Tibial nerve (tissue), 4 donors: ENCODE measurements at regions not wholly inside any gene's neighbourhood (a gene's known extent, or its start where the extent isn't known, plus 50 kb on each side); places are given as distances from the start of the nearest gene placed in this dataset.

ENCODE experiments used
- DNase-seq, 2 donors: peaks; one replicate each; pipeline ENCODE4 v3.0.0-alpha.2; 2019; ENCODE audit warnings: low spot score in 2 of 2
- H3K27ac ChIP-seq, 4 donors: fragments of 200-600 bp; sonication (generic) in 3 of 4; one replicate each; pipeline ENCODE4 v1.5.1; 2017 to 2019; ENCODE audit warnings: mild to moderate bottlenecking in 1 of 4
- H3K27me3 ChIP-seq, 2 donors: fragments of 200-600 bp; sonication (generic) in 1 of 2; one replicate each; pipeline versions ENCODE4 v1.5.1 to v1.6.0; 2017 to 2019
- H3K36me3 ChIP-seq, 3 donors: fragments of 200-600 bp; sonication (generic); one replicate each; pipeline ENCODE4 v1.5.1; 2018 to 2019
- H3K4me1 ChIP-seq, 4 donors: fragments of 200-600 bp; sonication (generic) in 3 of 4; one replicate each; pipeline ENCODE4 v1.5.1; 2017 to 2019
- H3K4me3 ChIP-seq, 4 donors: fragments of 200-600 bp; sonication (generic) in 3 of 4; one replicate each; pipeline ENCODE4 v1.5.1; 2017 to 2019; ENCODE audit warnings: mild to moderate bottlenecking in 1 of 4, moderate library complexity in 1 of 4
- H3K9me3 ChIP-seq, 4 donors: fragments of 200-600 bp; sonication (generic) in 3 of 4; one replicate each; pipeline ENCODE4 v1.5.1; 2017 to 2019
- CTCF ChIP-seq, 5 experiments: fragments of 200-600 bp in 3 of 5; fragments of 450-650 bp in 2 of 5; sonication (generic) in 3 of 5; IDR thresholded peaks; one replicate each; pipeline ENCODE4 v1.5.1; 2016 to 2019; ENCODE audit warnings: antibody characterized with exemption in 5 of 5, mild to moderate bottlenecking in 3 of 5, moderate library complexity in 2 of 5
- EP300 ChIP-seq, 2 donors: sonication (generic); formaldehyde crosslinking; IDR thresholded peaks; one replicate each; pipeline ENCODE4 v1.6.1; 2017; ENCODE audit warnings: antibody characterized with exemption in 2 of 2, mild to moderate bottlenecking in 1 of 2
- POLR2A ChIP-seq, 2 donors: fragments of 450-650 bp; IDR thresholded peaks; one replicate each; pipeline ENCODE4 v1.6.1; 2017; ENCODE audit warnings: antibody characterized with exemption in 2 of 2, mild to moderate bottlenecking in 2 of 2, moderate library complexity in 2 of 2
- WGBS, 2 donors: methylation state at CpG; one replicate each; pipeline ENCODE4 v1.1.5; 2018; 5-methylcytosine and 5-hydroxymethylcytosine counted together

GRCh38 chr5:165231821-165232508 lies 1726.5 kb downstream of the MAT2B start:
- H3K36me3 ChIP-seq: no peaks in the 10 kb centered on the region
- no peaks in the 10 kb centered on the region for H3K4me1 ChIP-seq
- no peak overlapping the region for H3K27ac ChIP-seq
- TF ChIP-seq POLR2A (IDR thresholded peaks at IDR 0.05): no peak
- TF ChIP-seq EP300 (IDR thresholded peaks at IDR 0.05): no peak
- TF ChIP-seq CTCF (IDR thresholded peaks at IDR 0.05): no peak
- no peaks in the 10 kb centered on the region for H3K9me3 ChIP-seq
- no peak overlapping the region for H3K4me3 ChIP-seq
- no peaks in the 10 kb centered on the region for H3K27me3 ChIP-seq
- no peak for DNase-seq
- 57 to 60% methylated on average over 2 of the region's 2 CpGs for WGBS, 2 donors

GRCh38 chr5:165232509-165233028 lies 1727.2 kb downstream of the MAT2B start:
- Histone ChIP-seq H3K9me3 (no peaks in the 10 kb centered on the region), H3K27me3 (no peaks in the 10 kb centered on the region), H3K4me3 (no peak overlapping the region), H3K4me1 (no peaks in the 10 kb centered on the region), H3K36me3 (no peaks in the 10 kb centered on the region), H3K27ac (no peak overlapping the region)
- DNase-seq: no peak
- WGBS, 2 donors: 22 to 28% methylated on average over 4 of the region's 4 CpGs
- TF ChIP-seq EP300 (IDR thresholded peaks at IDR 0.05) (no peak), POLR2A (IDR thresholded peaks at IDR 0.05) (no peak), CTCF (IDR thresholded peaks at IDR 0.05) (no peak)

GRCh38 chr5:165241811-165242210 lies 1736.4 kb downstream of the MAT2B start:
- Histone ChIP-seq H3K9me3 (no peaks in the 10 kb centered on the region), H3K4me1 (no peaks in the 10 kb centered on the region), H3K4me3 (no peak overlapping the region), H3K27me3 (no peaks in the 10 kb centered on the region), H3K27ac (no peak overlapping the region), H3K36me3 (no peaks in the 10 kb centered on the region)
- WGBS, 2 donors: 82 to 92% methylated on average over 1 of the region's 1 CpG
- TF ChIP-seq EP300 (IDR thresholded peaks at IDR 0.05) (no peak), POLR2A (IDR thresholded peaks at IDR 0.05) (no peak), CTCF (IDR thresholded peaks at IDR 0.05) (no peak)
- DNase-seq: no peak

GRCh38 chr5:165242646-165243045 lies 1737.2 kb downstream of the MAT2B start:
- H3K4me1 ChIP-seq: no peaks in the 10 kb centered on the region
- no peaks in the 10 kb centered on the region for H3K36me3 ChIP-seq
- H3K9me3 ChIP-seq: no peaks in the 10 kb centered on the region
- TF ChIP-seq EP300 (IDR thresholded peaks at IDR 0.05) (no peak), CTCF (IDR thresholded peaks at IDR 0.05) (no peak), POLR2A (IDR thresholded peaks at IDR 0.05) (no peak)
- no peak overlapping the region for H3K4me3 ChIP-seq
- H3K27ac ChIP-seq: no peak overlapping the region
- WGBS, 2 donors: 35 to 36% methylated on average over 2 of the region's 2 CpGs
- no peaks in the 10 kb centered on the region for H3K27me3 ChIP-seq
- DNase-seq: no peak

- Histone ChIP-seq H3K4me1 (no peaks in the 10 kb centered on the region), H3K27ac (no peak overlapping the region), H3K36me3 (no peaks in the 10 kb centered on the region), H3K27me3 (no peaks in the 10 kb centered on the region), H3K4me3 (no peak overlapping the region), H3K9me3 (no peaks in the 10 kb centered on the region)
- TF ChIP-seq EP300 (IDR thresholded peaks at IDR 0.05): no peak
- no peak for TF ChIP-seq CTCF (IDR thresholded peaks at IDR 0.05)
- TF ChIP-seq POLR2A (IDR thresholded peaks at IDR 0.05): no peak
- 79 to 86% methylated on average over 3 of the region's 3 CpGs for WGBS, 2 donors
- no peak for DNase-seq
These were observed 1739.0 kb downstream of the MAT2B start for GRCh38 chr5:165244407-165244806.
